Activated CD4-positive, alpha-beta T cell treated with anti-CD3 and anti-CD28 coated beads, Interleukin-2, amount 10 ng/mL, durations not matched to agents 7 days and 5 days (primary cell): ENCODE measurements at regions not wholly inside any gene's neighbourhood (a gene's known extent, or its start where the extent isn't known, plus 50 kb on each side); places are given as distances from the start of the nearest gene placed in this dataset.
"Not testable (repeated sequence)": the region's sequence is repeated elsewhere in the genome, so short reads cannot be mapped to it uniquely, and the experiment has no call there.

ENCODE experiments used
- CTCF ChIA-PET: fragments of 350-600 bp; sonication (Branson Sonifier 250); formaldehyde crosslinking; loops from one replicate; lab custom pipeline; 2021; ENCODE audit warnings: antibody characterized with exemption; lab: Charles Lee
- POLR2A ChIA-PET: fragments of 350-600 bp; sonication (Branson Sonifier 250); formaldehyde crosslinking; loops from one replicate; lab custom pipeline; 2021; ENCODE audit warnings: antibody characterized with exemption; lab: Charles Lee
- DNase-seq: peaks from one replicate; pipeline ENCODE4 v3.0.0-alpha.2; 2020
- H3K27ac Mint-ChIP-seq: one replicate; pipeline ENCODE4 v1.8.0; 2021; ENCODE audit warnings: mild to moderate bottlenecking, moderate library complexity, mixed read lengths
- H3K27me3 Mint-ChIP-seq: one replicate; pipeline ENCODE4 v1.8.0; 2021; ENCODE audit warnings: mixed read lengths
- H3K36me3 Mint-ChIP-seq: one replicate; pipeline ENCODE4 v1.8.0; 2021; ENCODE audit warnings: low read depth, mixed read lengths
- H3K4me1 Mint-ChIP-seq: one replicate; pipeline ENCODE4 v1.8.0; 2021; ENCODE audit warnings: mixed read lengths
- H3K4me3 Mint-ChIP-seq: one replicate; pipeline ENCODE4 v1.8.0; 2021; ENCODE audit warnings: mild to moderate bottlenecking, moderate library complexity, mixed read lengths
- H3K9me3 Mint-ChIP-seq: one replicate; pipeline ENCODE4 v1.8.0; 2021; ENCODE audit warnings: mixed read lengths

- not testable (repeated sequence) for H3K4me3 Mint-ChIP-seq
Measured at GRCh38 chr14:105620865-105621471, 94.6 kb downstream of the TMEM121 start.

GRCh38 chr14:105621479-105622328, 95.3 kb downstream of the TMEM121 start:
- H3K9me3 Mint-ChIP-seq, H3K4me3 Mint-ChIP-seq, H3K36me3 Mint-ChIP-seq, H3K27me3 Mint-ChIP-seq, H3K27ac Mint-ChIP-seq, CTCF ChIA-PET, H3K4me1 Mint-ChIP-seq, DNase-seq, POLR2A ChIA-PET: not testable (repeated sequence)

More at GRCh38 chr14:105620865-105621471, 94.6 kb downstream of the TMEM121 start:
- CTCF ChIA-PET, H3K9me3 Mint-ChIP-seq, H3K27me3 Mint-ChIP-seq, H3K4me1 Mint-ChIP-seq, H3K27ac Mint-ChIP-seq, POLR2A ChIA-PET, H3K36me3 Mint-ChIP-seq, DNase-seq: not testable (repeated sequence)

- CTCF ChIA-PET, result no interaction called here
- Mint-ChIP-seq H3K4me3 (no peak overlapping the region), H3K27me3 (no peaks in the 10 kb centered on the region), H3K9me3 (no peaks in the 10 kb centered on the region), H3K4me1 (no peaks in the 10 kb centered on the region), H3K27ac (no peak overlapping the region), H3K36me3 (no peaks in the 10 kb centered on the region)
- no peak for DNase-seq
- POLR2A ChIA-PET, result no interaction called here
Measured at GRCh38 chr14:105622329-105622955, 96.1 kb downstream of the TMEM121 start.

GRCh38 chr14:105623178-105623577, 96.8 kb downstream of the TMEM121 start:
- H3K27me3 Mint-ChIP-seq, result not testable (repeated sequence)

GRCh38 chr14:105624346-105624745, 98.0 kb downstream of the TMEM121 start:
- H3K36me3 Mint-ChIP-seq, H3K4me3 Mint-ChIP-seq, DNase-seq, H3K27ac Mint-ChIP-seq, CTCF ChIA-PET, H3K9me3 Mint-ChIP-seq, POLR2A ChIA-PET, H3K4me1 Mint-ChIP-seq, H3K27me3 Mint-ChIP-seq: not testable (repeated sequence)

More at GRCh38 chr14:105623178-105623577, 96.8 kb downstream of the TMEM121 start:
- POLR2A ChIA-PET, H3K4me3 Mint-ChIP-seq, CTCF ChIA-PET, H3K27ac Mint-ChIP-seq, H3K9me3 Mint-ChIP-seq, DNase-seq, H3K4me1 Mint-ChIP-seq, H3K36me3 Mint-ChIP-seq: not testable (repeated sequence)

- H3K4me3 Mint-ChIP-seq, H3K4me1 Mint-ChIP-seq, H3K27me3 Mint-ChIP-seq, H3K27ac Mint-ChIP-seq, H3K9me3 Mint-ChIP-seq, H3K36me3 Mint-ChIP-seq, CTCF ChIA-PET, DNase-seq, POLR2A ChIA-PET: not testable (repeated sequence)
Measured at GRCh38 chr14:105624749-105625434, 98.5 kb downstream of the TMEM121 start.

GRCh38 chr14:105625448-105625847, 99.1 kb downstream of the TMEM121 start:
- H3K4me1 Mint-ChIP-seq, DNase-seq, H3K27ac Mint-ChIP-seq, POLR2A ChIA-PET, H3K27me3 Mint-ChIP-seq, H3K36me3 Mint-ChIP-seq, H3K9me3 Mint-ChIP-seq, H3K4me3 Mint-ChIP-seq, CTCF ChIA-PET: not testable (repeated sequence)

- H3K4me3 Mint-ChIP-seq, POLR2A ChIA-PET, H3K9me3 Mint-ChIP-seq, H3K4me1 Mint-ChIP-seq, H3K36me3 Mint-ChIP-seq, DNase-seq, CTCF ChIA-PET, H3K27ac Mint-ChIP-seq, H3K27me3 Mint-ChIP-seq: not testable (repeated sequence)
Measured at GRCh38 chr14:105626111-105626510, 99.7 kb downstream of the TMEM121 start.

- H3K4me1 Mint-ChIP-seq, CTCF ChIA-PET, H3K27me3 Mint-ChIP-seq, DNase-seq, H3K36me3 Mint-ChIP-seq, H3K27ac Mint-ChIP-seq, POLR2A ChIA-PET, H3K4me3 Mint-ChIP-seq, H3K9me3 Mint-ChIP-seq: not testable (repeated sequence)
Measured at GRCh38 chr14:105626651-105627050, 100.3 kb downstream of the TMEM121 start.

- H3K4me1 Mint-ChIP-seq, POLR2A ChIA-PET, H3K27me3 Mint-ChIP-seq, H3K36me3 Mint-ChIP-seq, CTCF ChIA-PET, H3K4me3 Mint-ChIP-seq, H3K27ac Mint-ChIP-seq, H3K9me3 Mint-ChIP-seq, DNase-seq: not testable (repeated sequence)
Measured at GRCh38 chr14:105627287-105627686, 100.9 kb downstream of the TMEM121 start.

- ChIA-PET CTCF (interaction anchor here (0.7 kb wide), 1 partner anchor 942 kb away, joined by 3 read pairs; no protein-coding TSS in a partner anchor), POLR2A (no interaction called here)
- no peaks in the 10 kb centered on the region for H3K36me3 Mint-ChIP-seq
- no peak overlapping the region for H3K4me3 Mint-ChIP-seq
- H3K27me3 Mint-ChIP-seq, result peaks cover 3% of the 10 kb centered on the region
- H3K27ac Mint-ChIP-seq, result no peak overlapping the region
- DNase-seq, result no peak
- peaks cover 4% of the 10 kb centered on the region for H3K9me3 Mint-ChIP-seq
- no peaks in the 10 kb centered on the region for H3K4me1 Mint-ChIP-seq
Measured at GRCh38 chr14:105627701-105628100, 101.3 kb downstream of the TMEM121 start.

GRCh38 chr14:105628126-105628525, 101.7 kb downstream of the TMEM121 start:
- not testable (repeated sequence) for H3K27ac Mint-ChIP-seq, H3K4me1 Mint-ChIP-seq, H3K36me3 Mint-ChIP-seq, H3K4me3 Mint-ChIP-seq, H3K9me3 Mint-ChIP-seq, H3K27me3 Mint-ChIP-seq, DNase-seq
- POLR2A ChIA-PET, result interaction anchor here (0.6 kb wide), 1 partner anchor 219 kb away, joined by 3 read pairs; no protein-coding TSS in a partner anchor
- CTCF ChIA-PET, result interaction anchor here (0.7 kb wide), 1 partner anchor 941 kb away, joined by 3 read pairs; no protein-coding TSS in a partner anchor
